Esophagus (tissue), 2 donors: ENCODE measurements at regions not wholly inside any gene's neighbourhood (a gene's known extent, or its start where the extent isn't known, plus 50 kb on each side); places are given as distances from the start of the nearest gene placed in this dataset.

Experiments
- H3K27ac ChIP-seq, 2 donors: one replicate each; pipeline ENCODE4 v1.5.1; 2013; ENCODE audit warnings: low read depth in 2 of 2, mild to moderate bottlenecking in 2 of 2, inconsistent platforms in 1 of 2, low read length in 1 of 2, moderate library complexity in 1 of 2
- H3K27me3 ChIP-seq, 2 donors: one replicate each; pipeline ENCODE4 v1.6.1; 2013; ENCODE audit warnings: low read length in 2 of 2, control low read depth in 1 of 2, mild to moderate bottlenecking in 1 of 2; ENCODE audit not compliant: insufficient read depth in 2 of 2, control insufficient read depth in 1 of 2
- H3K36me3 ChIP-seq, 2 donors: one replicate each; pipeline ENCODE4 v1.6.1; 2013; ENCODE audit warnings: low read length in 1 of 2; ENCODE audit not compliant: control insufficient read depth in 2 of 2, insufficient read depth in 2 of 2
- H3K4me1 ChIP-seq, 2 donors: one replicate each; pipeline ENCODE4 v1.6.1; 2013; ENCODE audit warnings: low read length in 1 of 2; ENCODE audit not compliant: control insufficient read depth in 2 of 2, insufficient read depth in 2 of 2
- H3K4me3 ChIP-seq, 2 donors: one replicate each; pipeline ENCODE4 v1.5.1; 2013; ENCODE audit warnings: low read length in 2 of 2, mild to moderate bottlenecking in 2 of 2, low read depth in 1 of 2, moderate library complexity in 1 of 2
- H3K9me3 ChIP-seq, 2 donors: one replicate each; pipeline ENCODE4 v1.6.1; 2013; ENCODE audit warnings: mild to moderate bottlenecking in 2 of 2, low read depth in 1 of 2, low read length in 1 of 2, moderate library complexity in 1 of 2; ENCODE audit not compliant: control insufficient read depth in 2 of 2, insufficient read depth in 1 of 2
- WGBS, 2 donors: extraction: QIAGEN DNeasy Blood & Tissue Kit; methylation state at CpG; one replicate each; pipeline ENCODE4 v1.1.7; 2013; 5-methylcytosine and 5-hydroxymethylcytosine counted together
- donor health status: healthy with polysubstance abuse.
- donor health status: Bipolar disorder and iron deficiency.

DNA sequence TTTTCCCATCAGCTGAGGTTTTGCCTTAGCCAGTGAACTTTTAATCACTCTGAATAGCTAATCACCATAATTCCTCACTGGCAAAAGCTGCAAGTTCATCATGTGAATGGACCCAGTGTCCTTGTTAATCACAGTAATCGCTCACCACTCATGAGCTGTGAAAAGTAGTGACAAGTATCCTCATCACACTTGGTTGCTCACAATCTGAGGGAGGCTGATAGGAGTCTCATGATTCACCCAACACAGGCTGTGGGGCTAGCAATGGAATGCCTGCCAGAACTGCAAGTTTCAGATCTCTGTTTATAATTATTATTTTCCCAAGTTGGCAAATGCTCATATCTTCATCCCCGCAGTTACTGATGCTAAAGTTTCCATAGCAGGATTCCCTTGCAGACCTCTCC lies 467.2 kb downstream of the KIF4B start:
- Histone ChIP-seq H3K27me3 (no peaks in the 10 kb centered on the region), H3K36me3 (no peaks in the 10 kb centered on the region), H3K4me1 (no peaks in the 10 kb centered on the region), H3K4me3 (no peak overlapping the region), H3K27ac (no peak overlapping the region), H3K9me3 (no peaks in the 10 kb centered on the region)
- 60 to 72% methylated on average over 2 of the region's 2 CpGs for WGBS, 2 donors

DNA sequence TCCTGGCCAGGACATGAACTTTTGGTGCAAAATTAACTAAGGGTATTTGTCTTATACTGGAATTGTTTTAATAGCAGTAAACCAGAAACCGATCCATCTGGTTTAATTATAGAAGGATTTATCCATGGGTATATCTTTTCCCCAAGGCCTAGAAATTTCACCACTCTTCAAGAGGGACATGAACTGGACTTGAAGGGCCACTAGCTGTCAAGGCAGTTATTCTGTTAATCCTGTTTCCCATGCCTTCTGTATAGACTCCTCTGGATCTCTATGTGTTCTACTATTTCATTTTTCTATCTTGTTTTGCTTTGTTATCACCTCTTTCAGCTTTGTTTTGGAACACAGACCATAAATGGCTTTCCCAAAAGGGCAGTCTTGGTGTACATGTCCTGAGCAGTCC lies 467.6 kb downstream of the KIF4B start:
- WGBS, 2 donors: 79 to 85% methylated on average over 1 of the region's 1 CpG
- no peaks in the 10 kb centered on the region for H3K27me3 ChIP-seq
- H3K27ac ChIP-seq: no peak overlapping the region
- no peaks in the 10 kb centered on the region for H3K9me3 ChIP-seq
- no peaks in the 10 kb centered on the region for H3K4me1 ChIP-seq
- no peak overlapping the region for H3K4me3 ChIP-seq
- no peaks in the 10 kb centered on the region for H3K36me3 ChIP-seq

GRCh38 chr5:155482428-155482827 lies 468.9 kb downstream of the KIF4B start:
- no peaks in the 10 kb centered on the region for H3K27me3 ChIP-seq
- H3K4me1 ChIP-seq: no peaks in the 10 kb centered on the region
- H3K4me3 ChIP-seq: no peak overlapping the region
- no peaks in the 10 kb centered on the region for H3K9me3 ChIP-seq
- H3K36me3 ChIP-seq: no peaks in the 10 kb centered on the region
- H3K27ac ChIP-seq: no peak overlapping the region

GRCh38 chr5:155485386-155485785 lies 471.8 kb downstream of the KIF4B start:
- Histone ChIP-seq H3K4me1 (no peaks in the 10 kb centered on the region), H3K36me3 (no peaks in the 10 kb centered on the region), H3K27ac (no peak overlapping the region), H3K4me3 (no peak overlapping the region), H3K9me3 (no peaks in the 10 kb centered on the region), H3K27me3 (no peaks in the 10 kb centered on the region)
- WGBS, 2 donors: 39 to 44% methylated on average over 2 of the region's 2 CpGs

DNA sequence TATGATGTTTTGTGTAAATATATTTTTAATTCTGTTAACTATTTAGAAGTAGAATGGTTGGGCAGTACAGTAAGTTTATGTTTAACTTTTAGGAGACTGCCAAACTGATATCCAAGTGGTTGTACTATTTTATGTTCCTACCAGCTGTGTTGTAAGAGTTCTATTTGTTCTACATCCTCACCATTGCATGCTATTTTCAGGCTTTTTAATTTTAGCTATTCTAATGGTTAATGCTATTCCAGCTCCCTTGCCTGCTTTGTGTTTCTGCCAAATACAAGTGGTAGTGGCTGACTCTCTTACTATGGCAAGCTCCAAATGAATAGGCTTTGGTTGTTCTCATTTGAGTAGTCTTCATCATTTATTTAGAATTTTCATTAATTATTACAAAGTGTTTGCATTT lies 476.4 kb downstream of the KIF4B start:
- no peaks in the 10 kb centered on the region for H3K9me3 ChIP-seq
- H3K27me3 ChIP-seq: no peaks in the 10 kb centered on the region
- no peak overlapping the region for H3K27ac ChIP-seq
- H3K4me1 ChIP-seq: no peaks in the 10 kb centered on the region
- H3K36me3 ChIP-seq: no peaks in the 10 kb centered on the region
- H3K4me3 ChIP-seq: no peak overlapping the region

DNA sequence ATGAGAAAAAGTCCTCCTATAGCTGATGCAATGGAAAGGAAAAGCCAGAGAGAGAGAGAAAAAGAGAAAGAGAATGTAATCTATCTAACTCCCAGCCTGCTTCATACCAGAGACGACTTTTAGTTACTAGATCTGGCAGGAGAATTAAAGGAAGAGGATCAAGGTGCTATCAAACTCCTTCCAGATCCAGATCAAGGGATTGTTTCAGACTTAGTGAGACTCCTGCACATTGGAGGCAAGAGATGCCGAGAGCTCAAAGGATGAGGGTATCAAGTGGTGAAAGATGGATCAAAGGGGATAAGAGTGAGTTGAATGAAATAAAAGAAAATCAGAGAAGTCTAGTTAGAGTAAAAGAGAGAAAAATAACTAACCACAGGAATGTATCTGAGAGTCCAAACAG lies 478.6 kb downstream of the KIF4B start:
- H3K9me3 ChIP-seq: no peaks in the 10 kb centered on the region
- WGBS, 2 donors: 79 to 86% methylated on average over 2 of the region's 2 CpGs

DNA sequence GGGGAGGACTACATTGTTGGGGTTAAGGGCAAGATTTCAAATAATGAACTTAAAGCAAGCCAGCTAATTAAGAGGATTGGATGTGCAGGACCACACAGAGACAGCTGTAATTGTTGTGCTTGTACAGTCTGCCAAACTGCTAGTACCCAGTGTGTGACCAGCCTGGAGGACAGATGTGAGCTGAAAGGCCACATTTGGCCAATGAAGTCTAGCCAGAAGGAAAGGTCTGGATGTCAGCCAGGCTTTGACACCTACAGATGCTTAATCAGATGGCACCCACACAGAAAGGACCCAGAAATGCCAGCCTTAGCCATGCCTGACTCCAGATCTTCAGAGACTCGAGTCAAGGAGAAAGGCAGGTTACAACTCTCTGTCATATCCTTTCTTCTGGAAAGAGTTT lies 491.1 kb downstream of the KIF4B start:
- Histone ChIP-seq H3K36me3 (no peaks in the 10 kb centered on the region), H3K27ac (no peak overlapping the region), H3K4me3 (no peak overlapping the region), H3K27me3 (no peaks in the 10 kb centered on the region), H3K9me3 (no peaks in the 10 kb centered on the region), H3K4me1 (no peaks in the 10 kb centered on the region)
- WGBS, 2 donors: 50 to 70% methylated on average over 1 of the region's 1 CpG

More for the DNA sequence above, 478.6 kb downstream of the KIF4B start:
- no peaks in the 10 kb centered on the region for H3K4me1 ChIP-seq
- H3K36me3 ChIP-seq: no peaks in the 10 kb centered on the region
- no peak overlapping the region for H3K27ac ChIP-seq
- no peaks in the 10 kb centered on the region for H3K27me3 ChIP-seq
- no peak overlapping the region for H3K4me3 ChIP-seq

- Histone ChIP-seq H3K27me3 (no peaks in the 10 kb centered on the region), H3K4me3 (no peak overlapping the region), H3K27ac (no peak overlapping the region), H3K9me3 (no peaks in the 10 kb centered on the region), H3K36me3 (no peaks in the 10 kb centered on the region), H3K4me1 (no peaks in the 10 kb centered on the region)
Observed at GRCh38 chr5:155507363-155507762, 493.8 kb downstream of the KIF4B start.

DNA sequence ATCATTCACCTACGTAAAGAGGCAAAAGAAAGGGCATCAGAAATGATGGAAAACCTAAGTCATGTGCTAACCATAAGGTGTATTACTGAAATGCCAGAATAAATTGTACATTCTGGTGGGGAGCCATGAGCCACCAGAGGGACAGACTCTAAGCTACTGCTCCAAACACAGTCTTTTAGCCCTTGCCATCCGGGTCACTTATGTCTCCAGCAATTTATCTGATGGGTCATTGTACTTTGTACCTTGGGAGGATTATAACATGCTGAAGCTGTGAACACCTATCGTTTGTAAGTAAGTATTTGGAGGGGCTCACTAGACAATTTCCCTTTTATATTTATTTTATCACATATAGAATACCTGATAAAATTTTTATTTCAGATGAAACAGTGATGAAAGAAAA lies 495.1 kb downstream of the KIF4B start:
- Histone ChIP-seq H3K4me1 (no peaks in the 10 kb centered on the region), H3K9me3 (no peaks in the 10 kb centered on the region), H3K4me3 (no peak overlapping the region), H3K36me3 (no peaks in the 10 kb centered on the region), H3K27me3 (no peaks in the 10 kb centered on the region), H3K27ac (no peak overlapping the region)
- 64 to 85% methylated on average over 3 of the region's 3 CpGs for WGBS, 2 donors

DNA sequence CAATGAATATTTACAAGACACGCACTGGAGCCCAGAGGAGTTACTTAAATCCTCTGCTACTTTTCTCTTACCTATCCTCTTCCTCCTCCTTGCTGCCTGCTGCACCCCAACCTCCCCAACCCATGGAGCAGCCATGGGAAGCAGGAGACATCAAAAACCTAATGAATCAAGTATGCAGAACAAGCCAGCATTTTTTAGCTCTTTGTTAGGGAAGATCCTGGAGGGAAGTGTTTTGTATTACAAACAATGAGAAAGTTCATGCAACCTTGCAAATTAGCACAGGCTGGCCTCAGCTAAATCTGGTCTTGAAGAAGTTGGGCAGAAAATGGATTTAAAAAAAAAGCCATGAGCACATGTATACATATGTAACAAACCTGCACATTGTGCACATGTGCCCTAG lies 498.8 kb downstream of the KIF4B start:
- Histone ChIP-seq H3K27me3 (no peaks in the 10 kb centered on the region), H3K27ac (no peak overlapping the region), H3K36me3 (no peaks in the 10 kb centered on the region), H3K4me1 (no peaks in the 10 kb centered on the region), H3K9me3 (no peaks in the 10 kb centered on the region), H3K4me3 (no peak overlapping the region)
- 61 to 72% methylated on average over 1 of the region's 1 CpG for WGBS, 2 donors
